DOHH2 (cell line): ENCODE measurements at regions not wholly inside any gene's neighbourhood (a gene's known extent, or its start where the extent isn't known, plus 50 kb on each side); places are given as distances from the start of the nearest gene placed in this dataset.

Experiments
- CTCF ChIP-seq: fragments of 200-600 bp; sonication (generic); IDR thresholded peaks from one replicate; pipeline ENCODE4 v1.5.1; 2014; ENCODE audit warnings: antibody characterized with exemption, mild to moderate bottlenecking, low read depth, low read length; ENCODE audit not compliant: poor library complexity, severe bottlenecking
- EZH2phosphoT487 ChIP-seq: fragments of 200-600 bp; sonication (generic); IDR thresholded peaks from 2 replicates; pipeline ENCODE4 v1.6.1; 2017; ENCODE audit warnings: borderline replicate concordance, mild to moderate bottlenecking, antibody characterized with exemption, low read length, moderate library complexity, mixed read lengths

GRCh38 chr17:37820995-37821713 is 76.3 kb upstream of the HNF1B start:
- TF ChIP-seq CTCF (no peak), EZH2phosphoT487 (no peak)
